GM19395 (cell line): ENCODE measurements at regions not wholly inside any gene's neighbourhood (a gene's known extent, or its start where the extent isn't known, plus 50 kb on each side); places are given as distances from the start of the nearest gene placed in this dataset.
"Not testable (repeated sequence)": the region's sequence is repeated elsewhere in the genome, so short reads cannot be mapped to it uniquely, and the experiment has no call there.

Experiments used
- ATAC-seq: cut with Tn5 transposase; IDR thresholded peaks from one replicate; pipeline ENCODE4 v1.9.1; 2021; ENCODE audit warnings: mild to moderate bottlenecking, moderate library complexity; ENCODE audit not compliant: unreplicated experiment

DNA sequence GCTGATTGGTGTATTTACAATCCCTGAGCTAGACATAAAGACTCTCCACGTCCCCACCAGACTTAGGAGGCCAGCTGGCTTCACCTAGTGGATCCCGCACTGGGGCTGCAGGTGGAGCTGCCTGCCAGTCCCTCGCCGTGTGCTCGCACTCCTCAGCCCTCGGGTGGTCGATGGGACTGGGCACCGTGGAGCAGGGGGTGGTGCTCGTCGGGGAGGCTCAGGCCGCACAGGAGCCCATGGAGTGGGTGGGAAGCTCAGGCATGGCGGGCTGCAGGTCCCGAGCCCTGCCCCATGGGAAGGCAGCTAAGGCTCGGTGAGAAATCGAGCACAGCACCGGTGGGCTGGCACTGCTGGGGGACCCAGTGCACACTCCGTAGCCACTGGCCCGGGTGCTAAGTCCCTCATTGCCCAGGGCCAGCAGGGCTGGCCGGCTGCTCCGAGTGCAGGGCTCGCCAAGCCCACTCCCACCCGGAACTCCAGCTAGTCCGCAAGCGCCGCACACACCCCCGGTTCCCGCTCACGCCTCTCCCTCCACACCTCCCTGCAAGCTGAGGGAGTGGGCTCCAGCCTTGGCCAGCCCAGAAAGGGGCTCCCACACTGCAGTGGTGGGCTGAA lies 1441.2 kb upstream of the ACVR2A start:
- ATAC-seq, result not testable (repeated sequence)

DNA sequence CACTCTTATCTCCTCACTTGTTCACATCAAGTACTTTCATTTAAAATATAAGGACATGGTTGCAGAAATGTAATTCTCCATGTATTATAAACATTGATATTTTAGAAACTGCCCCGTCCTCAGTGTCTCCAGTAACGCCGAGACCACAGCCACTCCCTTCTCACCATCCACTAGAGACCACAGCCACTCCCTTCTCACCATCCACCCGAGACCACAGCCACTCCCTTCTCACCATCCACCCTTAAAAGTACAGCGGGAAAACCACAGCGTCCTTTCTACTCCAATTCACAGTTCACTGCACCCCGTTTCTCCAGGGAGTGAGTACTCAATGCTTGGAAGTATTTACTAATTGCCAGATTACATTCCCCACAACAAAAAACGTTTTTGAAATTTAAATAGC lies 1452.2 kb upstream of the ACVR2A start:
- no peak for ATAC-seq

GRCh38 chr2:146392186-146392585 lies 1452.6 kb upstream of the ACVR2A start:
- no peak for ATAC-seq

- ATAC-seq, result no peak
Observed at GRCh38 chr2:146388757-146389156, 1456.1 kb upstream of the ACVR2A start.

DNA sequence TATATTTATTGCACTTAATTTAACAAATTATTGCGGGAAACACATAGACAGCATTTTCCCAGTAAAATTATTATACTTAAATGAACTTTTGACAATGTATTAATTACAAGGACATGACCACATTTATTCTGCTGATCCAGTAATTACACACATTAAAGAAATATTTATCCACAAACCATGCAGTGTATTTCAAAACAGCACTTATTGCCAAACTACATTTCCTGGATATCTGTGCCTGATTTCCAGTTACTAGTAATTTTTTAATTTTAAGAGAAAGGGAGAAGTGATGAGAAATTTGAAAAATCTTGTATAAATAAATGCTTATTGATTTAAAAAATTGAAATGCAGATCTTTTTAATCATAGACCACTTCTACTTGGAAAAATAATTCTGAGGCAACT lies 1458.7 kb upstream of the ACVR2A start:
- no peak for ATAC-seq

DNA sequence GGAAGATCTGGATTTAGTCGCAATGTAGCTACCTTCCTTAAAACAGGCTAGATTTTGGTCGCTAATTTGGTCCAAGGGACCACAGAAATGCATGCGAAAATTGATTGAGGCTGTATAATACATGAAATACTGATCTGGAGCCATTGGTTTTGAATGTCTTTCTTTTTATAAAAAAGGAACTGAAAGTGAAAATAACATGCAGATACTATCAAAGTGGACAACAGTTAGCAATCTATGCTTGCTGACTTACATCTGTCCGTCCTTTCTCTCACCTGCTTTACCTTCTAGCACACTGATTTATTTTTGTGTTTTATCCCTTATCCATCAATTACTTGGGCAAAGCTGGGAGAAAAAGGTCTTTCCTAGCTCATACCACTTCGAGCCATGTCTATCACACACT lies 1459.8 kb upstream of the ACVR2A start:
- no peak for ATAC-seq

GRCh38 chr2:146376511-146377064 lies 1468.2 kb upstream of the ACVR2A start:
- ATAC-seq, result no peak

DNA sequence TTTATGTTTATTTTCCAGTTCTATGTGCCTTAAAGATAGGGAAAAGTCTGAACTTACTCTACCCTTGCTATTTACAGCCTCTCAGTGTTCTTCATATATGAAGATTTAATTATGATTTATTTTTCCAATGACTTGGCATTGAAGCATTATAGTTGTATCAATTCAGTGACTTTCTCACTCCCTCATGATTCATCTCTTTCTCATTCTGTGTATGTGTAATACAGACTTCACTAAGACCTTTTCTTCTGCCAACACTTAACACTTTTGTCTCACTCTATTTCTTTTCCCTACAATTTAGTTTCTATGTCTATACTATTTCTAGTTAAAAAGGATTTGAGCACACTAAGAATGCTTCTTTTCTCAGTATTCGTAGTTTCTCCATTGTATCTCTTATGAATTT lies 1470.3 kb upstream of the ACVR2A start:
- no peak for ATAC-seq

DNA sequence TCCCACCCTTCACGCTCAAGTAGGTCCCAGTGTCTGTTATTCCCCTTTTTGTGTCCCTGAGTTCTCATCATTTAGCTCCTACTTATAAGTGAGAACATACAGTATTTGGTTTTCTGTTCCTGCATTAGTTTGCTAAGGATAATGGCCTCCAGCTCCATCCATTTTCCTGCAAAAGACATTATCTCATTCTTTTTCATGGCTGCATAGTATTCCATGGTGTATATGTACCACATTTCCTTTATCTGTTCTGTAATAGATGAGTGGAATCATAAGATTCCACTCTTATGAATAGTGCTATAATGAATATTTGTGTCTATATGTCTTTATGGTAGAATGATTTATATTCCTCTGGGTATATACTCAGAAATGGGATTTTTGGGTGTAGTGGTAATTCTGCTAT lies 1473.5 kb upstream of the ACVR2A start:
- ATAC-seq, result not testable (repeated sequence)

DNA sequence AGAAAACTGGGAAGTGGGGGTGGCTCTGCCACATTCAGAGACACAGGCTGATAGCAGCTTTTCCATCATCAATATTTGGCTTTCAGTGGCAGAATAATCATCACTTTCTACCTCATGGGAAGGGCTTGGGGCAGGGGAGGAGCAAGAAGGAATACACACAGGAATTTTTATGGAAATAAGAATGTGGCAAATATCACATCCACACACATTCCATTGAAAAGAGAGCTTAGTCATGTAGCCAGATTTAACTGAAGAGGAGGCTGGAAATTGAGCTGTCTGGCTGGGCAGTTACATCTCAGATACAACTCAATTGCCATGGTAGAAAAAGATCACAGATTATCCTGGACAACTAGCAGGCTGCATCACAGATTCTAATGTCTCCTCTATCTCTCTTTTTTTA lies 1474.0 kb upstream of the ACVR2A start:
- no peak for ATAC-seq

GRCh38 chr2:146366276-146366675 lies 1478.6 kb upstream of the ACVR2A start:
- no peak for ATAC-seq

- ATAC-seq, result no peak
Observed at GRCh38 chr2:146365041-146365440, 1479.8 kb upstream of the ACVR2A start.

DNA sequence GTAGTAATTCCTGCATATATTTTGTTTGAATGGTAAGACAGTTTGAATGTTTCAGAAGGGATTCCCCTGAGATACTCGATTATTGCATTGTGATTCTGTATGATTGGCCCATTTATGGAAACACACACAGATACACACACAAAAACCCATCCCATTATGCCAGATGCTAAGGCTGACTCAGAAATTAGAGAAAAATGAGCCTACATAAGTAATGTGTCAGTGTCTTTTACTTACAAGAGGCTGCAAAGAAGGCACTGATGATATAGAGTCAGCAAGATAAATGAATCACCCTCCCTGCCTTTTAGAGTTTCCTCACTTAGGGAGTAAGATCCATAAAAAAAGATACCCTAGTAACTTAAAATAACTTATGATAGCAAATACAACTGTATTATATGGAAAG lies 1481.1 kb upstream of the ACVR2A start:
- ATAC-seq, result no peak

- ATAC-seq, result no peak
Observed at GRCh38 chr2:146351689-146352088, 1493.1 kb upstream of the ACVR2A start.

DNA sequence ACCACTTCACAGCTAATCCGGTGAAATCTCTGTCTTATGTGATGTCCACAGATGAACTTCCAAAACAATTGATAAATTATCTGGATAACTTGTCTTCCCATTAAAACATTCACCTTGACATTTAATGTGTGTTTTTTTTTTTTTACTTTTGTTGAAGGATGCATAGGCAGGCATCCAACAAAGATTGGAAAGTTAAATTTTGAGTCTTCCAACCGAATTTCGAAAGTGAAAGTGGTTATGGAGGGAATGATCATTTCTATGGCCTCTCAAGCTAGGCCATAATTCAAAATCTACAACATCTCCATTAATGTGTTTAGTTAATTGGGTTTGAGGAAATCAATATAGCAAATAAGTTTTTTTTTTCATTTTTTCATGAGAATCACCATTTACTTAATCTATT lies 1495.5 kb upstream of the ACVR2A start:
- ATAC-seq, result no peak

DNA sequence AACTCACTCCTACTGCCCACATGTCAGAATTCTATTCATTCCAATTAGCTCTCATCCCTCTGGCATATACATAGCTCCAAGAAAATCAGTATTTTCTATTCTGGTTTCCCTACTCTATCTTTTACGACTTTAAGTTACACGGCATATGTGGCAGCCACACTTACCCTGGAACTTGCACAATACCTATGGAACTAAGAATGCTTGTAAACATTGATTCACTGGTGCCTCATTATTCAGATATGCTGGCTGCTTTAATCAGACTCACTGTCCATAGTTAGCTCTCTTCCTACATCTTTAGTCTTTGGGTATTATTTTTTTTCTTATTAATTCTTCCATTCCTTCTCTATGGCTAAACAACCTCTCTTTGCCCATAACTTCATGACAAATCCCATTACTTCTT lies 1519.9 kb upstream of the ACVR2A start:
- ATAC-seq, result no peak

- no peak for ATAC-seq
Observed at GRCh38 chr2:146323564-146323963, 1521.3 kb upstream of the ACVR2A start.

DNA sequence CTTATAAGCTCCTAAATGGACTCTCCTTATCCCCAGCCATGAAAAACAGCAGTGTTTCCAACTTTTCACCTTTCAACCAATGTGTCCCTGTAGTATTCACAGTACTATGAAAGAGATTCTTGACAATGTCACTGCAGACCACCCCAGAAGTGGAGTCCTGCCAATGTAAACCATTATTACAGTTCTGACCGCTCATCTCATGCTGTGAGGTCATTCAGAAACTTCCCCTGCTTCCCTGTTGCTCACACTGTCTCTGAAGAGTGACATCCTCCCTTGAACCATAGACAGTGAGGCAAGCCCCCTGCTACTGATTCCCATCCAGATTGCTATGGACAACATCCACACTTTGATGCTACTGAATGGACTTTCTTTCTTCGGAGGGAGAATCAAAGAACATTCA lies 1523.7 kb upstream of the ACVR2A start:
- no peak for ATAC-seq

- no peak for ATAC-seq
Observed at GRCh38 chr2:146317959-146318358, 1526.9 kb upstream of the ACVR2A start.

DNA sequence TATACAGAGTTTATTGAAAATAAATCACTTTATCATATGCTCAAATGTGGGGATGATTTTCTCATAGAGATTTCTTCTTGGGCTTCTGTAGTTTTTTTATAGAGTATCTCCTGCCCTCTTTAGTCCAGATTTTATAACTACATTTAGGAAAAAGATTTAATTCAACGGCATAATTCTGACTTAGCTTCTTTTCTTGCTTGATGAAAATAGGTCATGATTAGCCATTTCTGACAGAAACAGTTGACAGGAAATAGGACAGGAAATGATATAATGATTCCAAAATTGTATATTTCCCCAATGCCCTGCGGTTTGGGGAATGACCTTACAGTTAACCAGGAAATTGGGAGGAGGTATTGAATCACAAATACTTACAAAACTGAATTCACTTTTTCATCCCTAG lies 1531.9 kb upstream of the ACVR2A start:
- no peak for ATAC-seq

- no peak for ATAC-seq
Observed at GRCh38 chr2:146305164-146305563, 1539.7 kb upstream of the ACVR2A start.

DNA sequence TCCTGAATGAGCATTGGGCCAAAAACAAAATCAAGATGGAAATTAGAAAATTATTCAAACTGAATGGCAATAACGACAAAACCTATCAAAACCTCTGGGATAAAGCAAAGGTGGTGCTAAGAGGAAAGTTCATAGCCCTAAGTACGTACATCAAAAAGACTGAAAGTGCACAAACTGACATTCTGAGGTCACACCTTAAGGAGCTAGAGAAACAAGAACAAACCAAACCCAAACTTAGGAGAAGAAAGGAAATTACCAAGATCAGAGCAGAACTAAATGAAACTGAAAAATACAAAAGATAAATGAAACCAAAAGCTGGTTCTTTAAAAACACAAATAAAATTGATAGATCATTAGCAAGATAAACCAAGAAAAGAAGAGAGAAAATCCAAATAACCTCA lies 1543.5 kb upstream of the ACVR2A start:
- ATAC-seq, result no peak

DNA sequence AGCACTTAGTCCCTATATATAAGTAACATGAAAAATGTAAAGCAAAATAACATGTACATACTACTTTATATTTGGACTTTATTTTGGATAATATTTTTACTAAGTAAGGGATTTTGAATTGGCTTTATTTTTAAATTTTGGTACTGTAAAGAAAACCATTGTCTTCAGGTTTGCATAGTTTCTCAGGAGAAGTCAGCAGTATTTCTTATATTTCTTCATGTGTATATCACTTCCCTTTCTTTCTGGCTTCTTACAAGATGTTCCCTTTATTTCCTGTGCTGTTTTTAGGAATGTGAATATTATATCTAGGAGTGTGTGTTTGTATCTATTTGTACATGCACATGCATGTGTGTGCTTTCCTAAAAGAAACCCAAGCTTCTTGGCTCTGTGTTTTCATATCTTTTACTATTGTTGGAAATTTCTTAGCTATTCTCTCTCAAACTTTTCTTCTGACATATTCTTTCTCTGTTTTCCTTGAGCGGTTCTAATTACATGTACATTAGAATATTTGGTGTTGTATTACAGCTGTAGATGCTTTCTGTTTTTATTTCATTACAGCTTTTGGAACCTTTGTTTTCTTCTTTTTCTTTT lies 1549.7 kb upstream of the ACVR2A start:
- no peak for ATAC-seq
